Activated naive CD8-positive, alpha-beta T cell treated with anti-CD3 and anti-CD28 coated beads, Interleukin-2, amount 10 ng/mL, durations not matched to agents 7 days and 5 days (primary cell): ENCODE measurements at regions not wholly inside any gene's neighbourhood (a gene's known extent, or its start where the extent isn't known, plus 50 kb on each side); places are given as distances from the start of the nearest gene placed in this dataset.
"Not testable (repeated sequence)": the region's sequence is repeated elsewhere in the genome, so short reads cannot be mapped to it uniquely, and the experiment has no call there.

ENCODE experiments used
- ATAC-seq: fragments of 150-1000 bp; cut with Tn5 transposase; one replicate; pipeline ENCODE4 v1.10.0; 2021; ENCODE audit warnings: low read depth, moderate library complexity
- POLR2A ChIA-PET: fragments of 350-600 bp; sonication (Branson Sonifier 250); formaldehyde crosslinking; loops from one replicate; lab custom pipeline; 2021; ENCODE audit warnings: antibody characterized with exemption; lab: Charles Lee
- DNase-seq: peaks from one replicate; pipeline ENCODE4 v3.0.0; 2021
- H3K27ac Mint-ChIP-seq: one replicate; pipeline ENCODE4 v1.8.0; 2022; ENCODE audit warnings: mild to moderate bottlenecking, mixed read lengths
- H3K27me3 Mint-ChIP-seq: one replicate; pipeline ENCODE4 v1.8.0; 2022; ENCODE audit warnings: mild to moderate bottlenecking, moderate library complexity, mixed read lengths
- H3K36me3 Mint-ChIP-seq: one replicate; pipeline ENCODE4 v1.8.0; 2021; ENCODE audit warnings: mild to moderate bottlenecking, mixed read lengths
- H3K4me1 Mint-ChIP-seq: one replicate; pipeline ENCODE4 v1.8.0; 2021; ENCODE audit warnings: mixed read lengths
- H3K4me3 Mint-ChIP-seq: one replicate; pipeline ENCODE4 v1.8.0; 2022; ENCODE audit warnings: mild to moderate bottlenecking, moderate library complexity, mixed read lengths
- H3K9me3 Mint-ChIP-seq: one replicate; pipeline ENCODE4 v1.8.0; 2021; ENCODE audit warnings: mixed read lengths

DNA sequence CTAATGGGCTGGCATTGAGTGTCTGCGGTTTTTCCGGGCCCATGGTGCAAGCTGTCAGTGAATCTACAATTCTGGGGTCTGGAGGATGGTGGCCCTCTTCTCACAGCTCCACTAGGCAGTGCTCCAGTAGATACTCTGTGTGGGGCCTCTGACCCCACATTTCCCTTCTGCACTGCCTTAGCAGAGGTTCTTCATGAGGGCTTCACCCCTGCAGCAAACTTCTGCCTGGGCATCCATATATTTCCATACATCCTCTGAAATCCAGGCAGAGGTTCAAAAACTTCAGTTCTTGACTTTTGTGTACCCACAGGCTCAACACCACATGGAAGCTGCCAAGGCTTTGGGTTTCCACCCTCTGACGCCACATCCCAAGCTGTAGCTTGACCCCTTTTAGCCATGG is 846.2 kb downstream of the RNF144A start:
- H3K4me3 Mint-ChIP-seq, H3K27me3 Mint-ChIP-seq, POLR2A ChIA-PET, DNase-seq, ATAC-seq, H3K27ac Mint-ChIP-seq, H3K4me1 Mint-ChIP-seq: not testable (repeated sequence)
- peaks cover 17% of the 10 kb centered on the region for H3K9me3 Mint-ChIP-seq
- H3K36me3 Mint-ChIP-seq, result peaks cover 26% of the 10 kb centered on the region

GRCh38 chr2:7765236-7765635 is 848.0 kb downstream of the RNF144A start:
- ATAC-seq (no peak), DNase-seq (no peak)
- no peaks in the 10 kb centered on the region for H3K27me3 Mint-ChIP-seq
- no peak overlapping the region for H3K4me3 Mint-ChIP-seq
- peaks cover 4% of the 10 kb centered on the region for H3K4me1 Mint-ChIP-seq
- H3K27ac Mint-ChIP-seq, result no peak overlapping the region
- H3K9me3 Mint-ChIP-seq, result peaks cover 18% of the 10 kb centered on the region
- POLR2A ChIA-PET, result no interaction called here
- H3K36me3 Mint-ChIP-seq, result peaks cover 25% of the 10 kb centered on the region

GRCh38 chr2:7766088-7766722 is 849.0 kb downstream of the RNF144A start:
- no peak for ATAC-seq
- Mint-ChIP-seq H3K9me3 (peaks cover 18% of the 10 kb centered on the region), H3K27ac (no peak overlapping the region), H3K27me3 (no peaks in the 10 kb centered on the region), H3K4me3 (no peak overlapping the region), H3K36me3 (peaks cover 22% of the 10 kb centered on the region), H3K4me1 (peaks cover 4% of the 10 kb centered on the region)
- POLR2A ChIA-PET, result no interaction called here
- DNase-seq, result no peak

GRCh38 chr2:7766978-7767565 is 849.9 kb downstream of the RNF144A start:
- peaks cover 17% of the 10 kb centered on the region for H3K9me3 Mint-ChIP-seq
- H3K27me3 Mint-ChIP-seq, result no peaks in the 10 kb centered on the region
- DNase-seq (no peak), ATAC-seq (no peak)
- peaks cover 4% of the 10 kb centered on the region for H3K4me1 Mint-ChIP-seq
- H3K27ac Mint-ChIP-seq, result no peak overlapping the region
- POLR2A ChIA-PET, result no interaction called here
- H3K4me3 Mint-ChIP-seq, result no peak overlapping the region
- H3K36me3 Mint-ChIP-seq, result peaks cover 22% of the 10 kb centered on the region

GRCh38 chr2:7767902-7768301 is 850.7 kb downstream of the RNF144A start:
- Mint-ChIP-seq H3K27ac (no peak overlapping the region), H3K36me3 (peaks cover 16% of the 10 kb centered on the region), H3K27me3 (no peaks in the 10 kb centered on the region), H3K4me1 (peaks cover 6% of the 10 kb centered on the region), H3K4me3 (no peak overlapping the region), H3K9me3 (peaks cover 12% of the 10 kb centered on the region)
- no peak for DNase-seq
- POLR2A ChIA-PET, result no interaction called here
- ATAC-seq, result no peak

DNA sequence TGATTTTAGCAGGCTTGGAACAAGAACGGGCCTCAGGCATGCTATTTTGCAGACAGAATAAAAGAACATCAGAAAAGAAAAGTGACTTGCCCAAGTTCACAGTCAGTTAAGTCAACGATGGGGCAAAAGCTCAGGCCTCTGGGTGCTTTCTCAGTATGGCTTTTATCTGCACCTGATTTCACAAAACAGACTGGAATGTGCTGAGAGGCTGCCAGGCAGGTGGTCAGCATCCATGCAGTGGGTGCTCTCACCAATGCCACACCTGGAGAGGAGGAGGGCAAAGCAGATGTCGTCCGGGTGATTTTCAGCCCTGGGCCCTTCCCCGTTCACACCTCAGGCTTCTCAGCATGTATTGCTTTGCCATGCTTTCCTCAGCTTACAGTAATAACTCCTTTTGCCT is 854.6 kb downstream of the RNF144A start:
- Mint-ChIP-seq H3K27me3 (no peaks in the 10 kb centered on the region), H3K4me1 (peaks cover 17% of the 10 kb centered on the region), H3K9me3 (peaks cover 1% of the 10 kb centered on the region), H3K4me3 (no peak overlapping the region), H3K27ac (no peak overlapping the region), H3K36me3 (peaks cover 5% of the 10 kb centered on the region)
- ATAC-seq, result no peak
- no peak for DNase-seq
- POLR2A ChIA-PET, result no interaction called here

DNA sequence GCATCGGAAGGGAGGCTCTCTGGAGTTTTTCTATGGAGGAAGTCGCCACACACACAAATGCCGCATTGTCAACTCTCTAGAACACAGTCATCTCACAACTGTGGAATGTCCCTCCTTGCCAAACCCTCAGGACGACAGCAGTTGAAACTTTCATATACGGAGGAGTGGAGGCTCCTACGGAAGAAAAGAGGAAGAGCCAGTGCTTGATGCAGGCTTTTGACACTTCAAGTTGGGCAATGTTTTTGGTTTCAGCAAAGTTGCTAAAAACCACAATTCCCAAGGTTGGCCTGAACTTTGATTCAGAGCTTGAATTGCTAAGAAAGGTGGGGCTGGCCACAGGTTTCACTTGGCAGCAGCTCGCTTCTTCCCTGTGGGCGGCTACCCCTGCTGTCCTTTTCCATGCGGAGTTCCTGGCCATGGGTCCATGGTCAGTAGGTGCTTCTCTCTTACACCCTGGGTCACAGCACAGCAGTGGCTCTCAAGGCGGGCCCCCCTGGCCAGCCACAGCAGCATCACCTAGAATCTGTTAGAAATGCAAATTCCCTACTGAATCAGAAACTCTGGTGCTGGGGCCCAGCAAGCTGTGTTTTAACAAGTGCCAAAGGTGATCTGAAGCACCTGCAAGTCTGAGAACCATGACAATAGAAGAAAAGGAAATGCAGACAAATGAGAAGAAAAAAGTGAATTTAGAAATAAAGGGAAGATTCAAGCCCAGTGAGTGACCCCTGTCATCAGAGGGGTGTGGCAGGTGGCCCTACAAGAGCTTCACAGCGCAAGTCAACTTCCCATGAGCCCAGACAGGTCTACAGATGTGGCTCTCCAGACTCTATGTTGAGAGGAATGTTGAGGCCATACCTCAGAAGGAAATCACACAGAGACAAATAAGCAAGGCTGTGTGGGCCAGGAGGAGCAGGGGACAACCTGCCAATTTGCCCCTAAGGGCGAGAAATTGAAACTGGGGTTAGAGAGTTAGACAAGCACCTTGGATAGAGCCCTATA is 856.4 kb downstream of the RNF144A start:
- H3K4me1 Mint-ChIP-seq, result peaks cover 17% of the 10 kb centered on the region
- H3K9me3 Mint-ChIP-seq, result peaks cover 1% of the 10 kb centered on the region
- H3K27me3 Mint-ChIP-seq, result no peaks in the 10 kb centered on the region
- peaks cover 3% of the 10 kb centered on the region for H3K36me3 Mint-ChIP-seq
- no peak overlapping the region for H3K4me3 Mint-ChIP-seq
- no peak overlapping the region for H3K27ac Mint-ChIP-seq
- POLR2A ChIA-PET, result interaction anchor here (0.6 kb wide), 1 partner anchor 32 kb away, joined by 3 read pairs; no protein-coding TSS in a partner anchor
- DNase-seq (no peak), ATAC-seq (no peak)

DNA sequence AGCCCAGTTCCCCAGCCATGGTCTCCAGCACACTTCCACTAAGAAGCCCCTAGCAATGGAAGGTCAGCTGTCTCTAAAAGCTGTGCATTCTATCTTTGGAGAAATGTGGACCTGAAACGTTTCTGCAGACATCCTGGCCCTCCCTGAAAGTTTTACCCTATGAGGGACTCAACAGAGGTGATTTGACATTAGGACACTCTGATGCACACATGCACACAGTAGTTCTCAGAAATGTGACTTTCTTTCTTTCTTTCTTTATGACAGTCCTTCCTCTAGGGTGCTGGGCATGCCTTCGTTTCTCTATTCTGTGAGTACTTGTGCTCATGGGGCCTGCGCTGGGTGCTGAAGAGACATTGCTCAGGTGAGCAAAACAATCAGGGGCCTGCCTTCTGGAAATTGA is 857.3 kb downstream of the RNF144A start:
- H3K27ac Mint-ChIP-seq, result no peak overlapping the region
- H3K4me1 Mint-ChIP-seq, result peaks cover 17% of the 10 kb centered on the region
- POLR2A ChIA-PET, result no interaction called here

DNA sequence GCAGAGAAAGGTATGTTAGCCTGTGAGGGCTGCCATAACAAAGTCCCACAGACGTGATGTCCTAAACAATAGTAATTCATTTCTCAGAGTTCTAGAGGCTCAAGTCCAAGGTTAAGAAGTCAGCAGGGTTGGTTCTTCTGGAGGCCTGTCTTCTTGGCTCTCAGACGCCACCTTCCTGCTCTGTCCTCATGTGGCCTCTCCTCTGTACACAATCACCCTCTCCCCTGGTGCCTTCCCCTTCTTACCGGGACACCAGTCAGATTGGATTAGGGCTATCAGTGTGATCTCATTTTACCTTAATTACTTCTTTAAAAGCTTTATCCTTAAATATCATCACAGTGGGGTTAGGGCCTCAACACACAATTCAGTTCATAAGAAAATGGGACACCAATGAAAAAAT is 860.5 kb downstream of the RNF144A start:
- no peak for ATAC-seq
- POLR2A ChIA-PET, result no interaction called here
- Mint-ChIP-seq H3K9me3 (peaks cover 4% of the 10 kb centered on the region), H3K27ac (no peak overlapping the region), H3K4me1 (peaks cover 18% of the 10 kb centered on the region), H3K36me3 (no peaks in the 10 kb centered on the region), H3K27me3 (no peaks in the 10 kb centered on the region), H3K4me3 (no peak overlapping the region)
- DNase-seq, result no peak

More for the DNA sequence above, 857.3 kb downstream of the RNF144A start:
- Mint-ChIP-seq H3K4me3 (no peak overlapping the region), H3K36me3 (peaks cover 3% of the 10 kb centered on the region), H3K9me3 (peaks cover 3% of the 10 kb centered on the region), H3K27me3 (no peaks in the 10 kb centered on the region)
- no peak for ATAC-seq
- DNase-seq, result no peak

DNA sequence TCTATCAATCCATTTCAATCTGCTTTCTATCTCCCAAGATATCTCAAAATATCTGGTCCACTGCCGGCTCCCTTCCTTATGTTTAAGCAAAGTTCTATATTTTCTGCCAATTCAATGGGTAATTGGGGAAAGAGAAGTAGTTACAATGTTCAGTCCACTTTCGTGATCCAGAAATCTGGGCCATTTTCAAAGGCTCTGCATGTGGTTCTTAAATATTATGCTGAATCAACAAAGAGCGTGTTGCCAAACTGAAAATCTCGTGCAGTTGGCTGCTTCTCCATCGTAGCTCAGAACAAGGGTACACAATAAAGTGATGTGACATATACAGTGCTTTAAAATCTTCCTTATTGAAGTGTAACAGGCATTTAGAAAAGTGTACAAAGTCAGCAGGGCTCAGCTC is 863.1 kb downstream of the RNF144A start:
- ATAC-seq, result no peak
- Mint-ChIP-seq H3K4me1 (peaks cover 6% of the 10 kb centered on the region), H3K9me3 (peaks cover 13% of the 10 kb centered on the region), H3K27ac (no peak overlapping the region), H3K36me3 (peaks cover 5% of the 10 kb centered on the region), H3K27me3 (peaks cover 2% of the 10 kb centered on the region), H3K4me3 (no peak overlapping the region)
- POLR2A ChIA-PET, result no interaction called here
- no peak for DNase-seq

GRCh38 chr2:7785700-7786099 is 868.5 kb downstream of the RNF144A start:
- no peak overlapping the region for H3K27ac Mint-ChIP-seq
- H3K9me3 Mint-ChIP-seq, result peaks cover 12% of the 10 kb centered on the region
- peaks cover 6% of the 10 kb centered on the region for H3K4me1 Mint-ChIP-seq
- H3K27me3 Mint-ChIP-seq, result peaks cover 2% of the 10 kb centered on the region
- ATAC-seq (no peak), DNase-seq (no peak)
- POLR2A ChIA-PET, result no interaction called here
- H3K36me3 Mint-ChIP-seq, result peaks cover 8% of the 10 kb centered on the region
- no peak overlapping the region for H3K4me3 Mint-ChIP-seq

DNA sequence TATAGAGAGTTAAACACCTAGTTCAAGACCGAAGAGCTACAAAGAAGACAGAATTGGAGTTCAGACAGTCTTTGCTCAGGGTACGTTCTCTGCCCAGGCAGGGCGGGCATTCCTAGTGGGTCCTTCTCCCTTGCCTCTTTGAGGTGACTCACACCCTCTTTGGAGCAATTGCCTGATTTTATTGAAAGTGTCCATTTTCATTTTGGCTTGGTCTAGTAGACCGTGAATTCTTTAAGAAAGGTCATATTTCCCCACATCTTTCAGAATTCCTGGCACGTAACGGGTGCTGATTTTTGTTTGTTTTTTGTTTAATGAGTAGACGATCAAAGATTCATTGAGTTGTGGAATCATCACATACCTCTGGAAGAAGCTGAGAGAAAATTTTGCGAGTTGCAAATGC is 871.5 kb downstream of the RNF144A start:
- no peak overlapping the region for H3K27ac Mint-ChIP-seq
- H3K4me3 Mint-ChIP-seq, result no peak overlapping the region
- ATAC-seq, result no peak
- DNase-seq, result no peak
- H3K9me3 Mint-ChIP-seq, result peaks cover 6% of the 10 kb centered on the region
- POLR2A ChIA-PET, result no interaction called here
- peaks cover 2% of the 10 kb centered on the region for H3K36me3 Mint-ChIP-seq
- no peaks in the 10 kb centered on the region for H3K4me1 Mint-ChIP-seq
- H3K27me3 Mint-ChIP-seq, result peaks cover 2% of the 10 kb centered on the region

DNA sequence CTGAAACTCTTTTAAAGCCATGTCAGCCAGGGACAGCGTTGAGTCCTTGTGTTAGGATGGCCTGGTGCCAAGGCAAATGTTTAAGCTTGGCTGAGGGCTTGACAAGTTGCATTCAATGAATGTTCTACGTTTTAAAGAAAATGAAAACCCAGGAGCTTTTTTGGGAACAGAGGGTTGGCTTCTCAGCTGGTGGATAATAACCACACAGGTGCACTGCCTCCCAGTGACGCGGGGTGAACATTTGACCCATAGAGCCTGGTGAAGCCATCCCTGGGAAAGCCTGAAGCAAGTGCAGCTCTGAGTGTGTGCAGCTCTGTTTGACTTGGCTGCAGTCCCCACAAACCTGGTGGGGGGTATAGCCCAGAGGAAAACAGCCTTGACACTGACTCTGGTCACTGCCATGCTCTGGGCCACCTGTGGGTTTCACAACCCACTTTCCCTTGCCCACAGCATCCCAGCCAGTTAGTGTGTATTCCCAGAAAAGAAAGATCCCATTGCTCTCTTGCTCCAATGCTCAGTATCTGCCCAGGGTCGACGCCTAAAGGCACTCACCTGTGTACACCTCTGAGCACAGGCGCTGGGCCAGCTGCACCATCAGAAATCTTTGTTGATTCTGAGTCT is 874.9 kb downstream of the RNF144A start:
- Mint-ChIP-seq H3K27ac (no peak overlapping the region), H3K36me3 (peaks cover 7% of the 10 kb centered on the region), H3K4me3 (no peak overlapping the region), H3K9me3 (peaks cover 9% of the 10 kb centered on the region), H3K4me1 (peaks cover 8% of the 10 kb centered on the region), H3K27me3 (no peaks in the 10 kb centered on the region)
- POLR2A ChIA-PET, result no interaction called here
- ATAC-seq (no peak), DNase-seq (no peak)
